ENCODE measurements at regions not wholly inside any gene's neighbourhood (a gene's known extent, or its start where the extent isn't known, plus 50 kb on each side); places are given as distances from the start of the nearest gene placed in this dataset.

DNA sequence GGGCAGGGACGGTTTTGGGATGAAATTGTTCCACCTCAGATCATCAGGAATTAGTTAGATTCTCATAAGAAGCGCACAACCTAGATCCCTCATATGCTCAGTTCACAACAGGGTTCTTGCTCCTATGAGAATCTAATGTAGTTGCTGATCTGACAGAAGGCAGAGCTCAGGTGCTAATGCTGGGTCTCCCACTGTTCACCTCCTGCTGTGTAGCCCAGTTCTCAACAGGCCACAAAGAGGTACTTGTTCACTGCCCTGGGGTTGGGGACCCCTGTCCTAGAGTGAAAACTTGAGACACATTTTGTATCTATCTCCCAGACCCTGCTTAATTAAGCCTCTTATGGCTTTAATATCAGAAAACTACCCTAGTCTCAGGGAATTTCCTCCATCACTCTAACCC is 966.0 kb downstream of the PCDH17 start:
- TF ChIP-seq TAF1 (IDR thresholded peaks at IDR 0.05; ENCODE audit: borderline replicate concordance, low read depth, low read length) (no peak), POLR2AphosphoS5 (IDR thresholded peaks at IDR 0.05; ENCODE audit: low read depth, low read length) (no peak), POLR2A (IDR thresholded peaks at IDR 0.05; ENCODE audit: low read depth, low read length) (no peak)
- FAIRE-seq (no peak), DNase-seq (ENCODE audit: insufficient read length) (no peak)

DNA sequence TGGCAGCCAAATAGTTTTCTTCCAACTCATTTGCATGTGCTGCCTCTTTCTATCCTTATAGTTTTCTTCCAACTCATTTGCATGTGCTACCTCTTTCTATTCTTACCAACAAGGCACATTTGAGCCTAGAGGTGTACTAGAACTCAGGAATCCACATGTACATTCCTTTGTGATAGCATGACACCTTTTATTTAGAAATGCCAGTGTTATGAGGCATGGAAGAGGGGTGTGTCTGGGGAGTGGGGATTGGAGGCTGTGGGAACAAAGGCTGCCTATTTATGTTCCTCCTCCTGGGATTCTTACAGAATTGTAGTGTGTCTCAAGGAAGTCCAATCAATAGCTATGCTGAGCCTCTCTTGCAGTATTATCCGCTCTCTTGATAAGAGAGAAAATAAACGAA is 966.7 kb downstream of the PCDH17 start:
- DNase-seq (ENCODE audit: insufficient read length) (no peak), FAIRE-seq (no peak)
- TF ChIP-seq TAF1 (IDR thresholded peaks at IDR 0.05; ENCODE audit: borderline replicate concordance, low read depth, low read length): no peak
- no peak for TF ChIP-seq POLR2A (IDR thresholded peaks at IDR 0.05; ENCODE audit: low read depth, low read length)
- TF ChIP-seq POLR2AphosphoS5 (IDR thresholded peaks at IDR 0.05; ENCODE audit: low read depth, low read length): no peak

DNA sequence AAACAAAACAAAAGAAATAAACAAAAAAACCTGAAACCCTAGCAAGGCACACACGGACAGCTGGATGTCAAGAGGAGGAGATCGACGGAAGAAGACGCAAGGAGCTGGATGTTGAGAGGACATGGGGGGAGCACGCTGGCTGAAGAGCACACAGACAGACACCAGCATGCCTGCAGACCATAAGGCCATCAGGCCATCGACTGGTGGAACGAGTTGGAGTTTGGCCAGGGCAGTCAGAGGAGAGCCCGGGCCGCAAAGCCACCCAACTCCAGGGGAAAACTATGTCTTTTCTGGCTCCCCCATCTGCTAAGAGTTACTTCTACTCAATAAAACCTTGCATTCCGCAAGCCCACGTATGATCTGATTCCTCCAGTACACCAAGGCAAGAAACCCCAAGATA is 979.6 kb downstream of the PCDH17 start:
- TF ChIP-seq POLR2A (IDR thresholded peaks at IDR 0.05; ENCODE audit: low read depth, low read length): no peak
- TF ChIP-seq TAF1 (IDR thresholded peaks at IDR 0.05; ENCODE audit: borderline replicate concordance, low read depth, low read length): no peak
- TF ChIP-seq POLR2AphosphoS5 (IDR thresholded peaks at IDR 0.05; ENCODE audit: low read depth, low read length): no peak

DNA sequence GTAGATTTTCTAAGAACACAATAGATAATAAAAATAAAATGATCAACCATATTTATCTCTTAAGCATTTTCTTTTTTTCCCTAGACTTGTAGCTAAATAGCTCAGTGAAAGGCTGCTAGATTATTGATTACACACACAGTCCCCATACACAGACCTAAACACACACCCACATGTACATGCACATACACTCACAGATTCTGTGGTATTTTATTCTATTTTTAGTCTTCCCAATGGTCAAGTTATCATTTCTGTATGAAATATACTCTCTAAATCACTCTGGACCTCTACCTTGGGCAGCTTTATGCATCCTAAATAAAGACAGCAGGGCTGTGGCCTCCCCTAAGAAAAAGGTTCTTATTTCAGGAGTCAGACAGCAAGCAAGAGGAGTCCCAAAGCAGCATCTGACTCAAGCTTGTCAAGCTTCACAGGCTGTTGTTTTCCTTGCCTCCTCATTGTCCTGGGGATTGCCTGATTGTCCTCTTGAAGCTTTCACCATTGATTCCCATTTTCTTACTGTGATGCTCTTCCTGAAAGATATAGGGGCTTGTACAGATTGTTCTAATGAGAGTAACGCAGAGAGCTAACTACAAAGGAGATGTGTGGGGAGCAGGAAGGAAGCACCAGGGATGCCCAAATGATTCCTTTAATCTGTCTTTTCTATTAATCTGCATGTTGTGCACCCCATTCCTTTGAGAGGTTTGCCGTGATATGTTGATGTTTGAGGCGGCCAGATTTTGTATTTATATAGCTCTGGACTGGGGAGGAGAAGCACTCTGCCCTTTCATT is 986.5 kb downstream of the PCDH17 start:
- FAIRE-seq (no peak), DNase-seq (ENCODE audit: insufficient read length) (no peak)
- TF ChIP-seq POLR2A (IDR thresholded peaks at IDR 0.05; ENCODE audit: low read depth, low read length): no peak
- no peak for TF ChIP-seq TAF1 (IDR thresholded peaks at IDR 0.05; ENCODE audit: borderline replicate concordance, low read depth, low read length)
- no peak for TF ChIP-seq POLR2AphosphoS5 (IDR thresholded peaks at IDR 0.05; ENCODE audit: low read depth, low read length)

More for the DNA sequence above, 979.6 kb downstream of the PCDH17 start:
- DNase-seq (ENCODE audit: insufficient read length) (no peak), FAIRE-seq (no peak)

DNA sequence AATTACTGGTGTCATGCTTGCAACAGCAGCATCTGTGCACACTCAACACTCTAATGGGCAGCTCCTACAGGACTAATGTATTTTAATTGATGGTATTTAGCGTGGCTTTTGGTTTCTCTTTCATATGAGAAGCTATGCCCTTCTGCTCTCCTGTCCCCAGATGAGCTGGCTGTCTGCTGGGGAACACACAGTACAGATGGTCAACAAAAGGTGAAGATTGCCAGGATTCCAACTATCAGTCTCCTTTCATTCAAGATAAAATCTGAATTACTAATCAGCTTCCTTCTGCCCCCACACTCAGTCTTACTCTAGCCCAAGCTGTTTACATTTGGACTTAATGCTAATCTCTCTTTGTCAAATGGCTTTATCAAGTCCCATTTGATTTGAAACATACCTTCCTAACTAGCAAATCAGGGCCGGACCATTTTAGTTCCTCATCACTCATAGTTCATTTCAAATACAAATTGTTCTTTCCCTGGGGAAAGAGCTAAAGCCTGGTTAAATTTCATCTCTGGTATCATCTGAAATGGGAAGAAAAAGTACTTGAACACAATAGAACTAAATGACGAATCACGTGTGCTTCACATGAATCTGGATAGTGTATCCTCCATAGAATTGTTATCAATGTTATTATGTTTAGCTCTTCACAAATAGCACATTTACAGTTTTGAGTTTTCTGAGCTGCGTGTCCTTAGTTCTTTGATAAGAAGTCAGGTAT is 988.0 kb downstream of the PCDH17 start:
- no peak for TF ChIP-seq POLR2A (IDR thresholded peaks at IDR 0.05; ENCODE audit: low read depth, low read length)
- no peak for TF ChIP-seq TAF1 (IDR thresholded peaks at IDR 0.05; ENCODE audit: borderline replicate concordance, low read depth, low read length)
- no peak for TF ChIP-seq POLR2AphosphoS5 (IDR thresholded peaks at IDR 0.05; ENCODE audit: low read depth, low read length)
- no peak for DNase-seq (ENCODE audit: insufficient read length)
- FAIRE-seq: no peak

DNA sequence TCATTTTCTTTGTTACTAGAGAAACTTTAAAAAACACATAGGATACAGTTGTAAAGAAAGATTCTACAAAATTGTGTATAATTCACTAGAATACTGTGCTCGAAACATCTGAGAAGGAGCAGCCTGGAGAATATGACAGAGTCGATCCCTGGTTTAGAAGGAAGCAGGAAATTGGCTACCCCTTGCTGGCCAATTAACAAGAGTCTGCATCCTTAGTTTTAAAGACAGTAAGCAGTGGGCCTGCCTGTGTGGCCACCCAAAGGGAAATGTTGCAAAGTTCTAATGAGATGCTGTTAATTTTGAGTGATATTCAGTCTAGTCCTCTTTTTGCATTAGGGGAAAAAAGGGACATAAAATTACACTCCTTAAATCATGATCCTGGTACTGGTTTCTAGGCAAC is 988.6 kb downstream of the PCDH17 start:
- no peak for TF ChIP-seq POLR2A (IDR thresholded peaks at IDR 0.05; ENCODE audit: low read depth, low read length)
- no peak for TF ChIP-seq POLR2AphosphoS5 (IDR thresholded peaks at IDR 0.05; ENCODE audit: low read depth, low read length)
- TF ChIP-seq TAF1 (IDR thresholded peaks at IDR 0.05; ENCODE audit: borderline replicate concordance, low read depth, low read length): no peak
- FAIRE-seq: no peak
- no peak for DNase-seq (ENCODE audit: insufficient read length)

DNA sequence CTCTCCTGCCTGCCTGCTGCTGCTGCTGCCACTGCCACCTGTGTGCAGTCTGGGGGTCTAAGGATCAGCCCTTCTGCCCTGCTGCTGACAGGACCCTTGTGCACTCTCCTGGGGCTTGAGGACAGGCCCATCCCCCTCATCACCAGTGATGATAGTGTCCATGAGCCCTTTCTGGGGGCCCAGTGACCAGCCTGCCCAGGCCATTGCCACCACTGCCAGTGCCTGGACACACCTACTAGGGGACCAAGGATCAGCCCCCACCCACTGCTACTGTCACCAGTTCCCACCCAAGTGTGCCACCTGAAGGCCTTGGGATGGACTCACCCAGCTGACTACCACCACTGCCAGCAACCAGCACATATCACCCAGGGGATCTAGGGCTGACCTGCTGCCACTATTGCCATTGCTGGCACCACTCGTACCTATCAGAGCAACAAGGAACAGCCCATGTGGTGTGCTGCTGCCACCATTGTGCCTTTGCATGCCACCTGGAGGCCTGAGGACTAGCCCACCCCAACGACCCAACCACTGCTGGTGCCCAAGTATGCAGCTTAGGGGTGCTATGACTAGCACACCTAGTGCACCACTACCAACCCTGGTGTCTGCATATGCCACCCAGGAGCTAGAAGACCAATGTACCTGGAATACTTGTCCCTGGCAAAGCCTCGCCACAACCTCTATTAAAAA is 994.3 kb downstream of the PCDH17 start:
- FAIRE-seq: no peak

DNA sequence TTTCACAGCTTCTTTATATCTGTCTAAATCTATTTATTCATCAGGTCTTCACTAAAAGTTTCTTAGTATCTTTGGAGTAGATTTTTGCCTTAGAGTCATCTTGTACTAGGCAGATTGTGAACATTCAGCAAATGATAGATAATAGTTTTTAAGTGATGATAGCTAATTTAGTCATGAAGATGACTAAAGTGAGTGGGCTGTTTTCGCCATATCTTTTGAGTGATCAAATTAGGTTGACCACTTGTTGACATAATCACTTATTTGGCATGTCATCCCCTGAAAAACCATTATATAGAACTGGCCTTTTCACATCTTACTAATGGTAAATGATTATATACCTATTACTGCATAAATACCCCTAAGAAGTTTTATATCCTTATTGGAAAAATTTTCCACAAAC is 999.2 kb downstream of the PCDH17 start:
- DNase-seq (ENCODE audit: insufficient read length) (no peak), FAIRE-seq (no peak)
- no peak for TF ChIP-seq TAF1 (IDR thresholded peaks at IDR 0.05; ENCODE audit: borderline replicate concordance, low read depth, low read length)
- no peak for TF ChIP-seq POLR2AphosphoS5 (IDR thresholded peaks at IDR 0.05; ENCODE audit: low read depth, low read length)
- no peak for TF ChIP-seq POLR2A (IDR thresholded peaks at IDR 0.05; ENCODE audit: low read depth, low read length)

More for the DNA sequence above, 994.3 kb downstream of the PCDH17 start:
- DNase-seq (ENCODE audit: insufficient read length): no peak
- no peak for TF ChIP-seq TAF1 (IDR thresholded peaks at IDR 0.05; ENCODE audit: borderline replicate concordance, low read depth, low read length)

DNA sequence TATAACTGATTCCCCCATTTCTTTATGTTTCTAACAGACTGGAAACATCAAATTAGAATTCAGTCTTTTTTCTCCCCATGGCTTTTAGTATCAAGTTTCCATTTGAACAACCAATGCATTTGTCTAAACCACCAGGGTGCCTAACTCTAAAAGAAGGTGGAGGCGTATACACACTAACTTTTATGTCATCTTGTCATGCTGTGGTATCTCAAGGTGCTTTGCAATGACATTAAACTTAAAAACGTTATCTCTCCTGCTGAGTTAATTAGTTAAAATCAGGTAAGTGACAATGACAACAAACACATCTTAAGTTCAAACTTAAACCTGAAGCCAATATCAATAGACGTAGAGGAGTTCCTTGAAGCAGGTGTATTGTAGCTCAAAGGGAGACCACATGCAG is 1001.7 kb downstream of the PCDH17 start:
- FAIRE-seq: no peak
- no peak for DNase-seq (ENCODE audit: insufficient read length)
- no peak for TF ChIP-seq POLR2AphosphoS5 (IDR thresholded peaks at IDR 0.05; ENCODE audit: low read depth, low read length)
- no peak for TF ChIP-seq POLR2A (IDR thresholded peaks at IDR 0.05; ENCODE audit: low read depth, low read length)
- TF ChIP-seq TAF1 (IDR thresholded peaks at IDR 0.05; ENCODE audit: borderline replicate concordance, low read depth, low read length): no peak

DNA sequence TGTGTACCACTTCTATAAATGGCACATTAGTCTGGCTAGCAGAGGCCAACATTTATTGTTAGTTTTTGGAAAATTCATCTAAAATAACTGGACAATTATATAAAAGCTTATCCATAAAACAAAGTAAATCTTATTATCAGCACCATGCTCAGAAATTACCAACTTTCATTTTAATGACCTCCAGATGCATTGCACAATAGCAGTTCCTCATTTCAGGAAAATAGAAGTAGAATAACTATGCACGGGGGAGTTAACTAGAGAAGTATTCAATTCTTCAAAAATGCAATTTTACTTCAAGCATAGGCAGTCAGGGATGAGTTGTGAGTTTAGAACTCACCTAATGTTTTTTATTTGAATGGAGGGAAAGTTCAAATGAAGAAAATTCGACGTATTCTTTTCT is 1023.5 kb downstream of the PCDH17 start:
- FAIRE-seq (no peak), DNase-seq (ENCODE audit: insufficient read length) (no peak)
- TF ChIP-seq POLR2AphosphoS5 (IDR thresholded peaks at IDR 0.05; ENCODE audit: low read depth, low read length) (no peak), TAF1 (IDR thresholded peaks at IDR 0.05; ENCODE audit: borderline replicate concordance, low read depth, low read length) (no peak), POLR2A (IDR thresholded peaks at IDR 0.05; ENCODE audit: low read depth, low read length) (no peak)

DNA sequence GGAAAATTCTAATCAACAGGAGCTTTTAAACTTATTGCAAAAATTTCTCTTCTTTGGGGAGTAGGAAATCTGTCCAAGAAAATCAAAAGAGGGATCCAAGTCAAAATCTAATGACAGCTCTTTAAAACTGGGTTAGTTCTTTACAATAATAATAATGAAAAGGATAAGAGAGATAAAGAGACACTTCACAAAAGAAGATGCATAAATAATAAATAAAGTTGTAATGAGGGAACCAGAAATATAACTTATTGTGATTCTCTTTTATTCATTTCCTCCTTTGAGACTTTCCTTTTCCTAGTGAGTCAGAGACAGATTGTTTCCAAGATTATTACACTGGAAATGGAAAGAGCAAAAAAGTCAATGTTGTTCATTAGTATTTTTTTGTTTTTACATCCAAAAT is 1029.3 kb downstream of the PCDH17 start:
- no peak for TF ChIP-seq TAF1 (IDR thresholded peaks at IDR 0.05; ENCODE audit: borderline replicate concordance, low read depth, low read length)
- no peak for TF ChIP-seq POLR2A (IDR thresholded peaks at IDR 0.05; ENCODE audit: low read depth, low read length)
- no peak for TF ChIP-seq POLR2AphosphoS5 (IDR thresholded peaks at IDR 0.05; ENCODE audit: low read depth, low read length)
- FAIRE-seq: no peak

More for the DNA sequence above, 1029.3 kb downstream of the PCDH17 start:
- no peak for DNase-seq (ENCODE audit: insufficient read length)

Data from GM12892 (cell line).